T-helper 2 cell treated with Interferon-gamma antibody and Interleukin-4, amounts not matched to agents 100 ng/mL and 5 ng/mL, for 36 hours (primary cell): ENCODE measurements at regions not wholly inside any gene's neighbourhood (a gene's known extent, or its start where the extent isn't known, plus 50 kb on each side); places are given as distances from the start of the nearest gene placed in this dataset.

Source experiments
- intact Hi-C: fragments of 100-400 bp; cut with micrococcal nuclease; formaldehyde crosslinking; loops from one replicate; pipeline ENCODE4 v1.15.1; 2023

GRCh38 chr3:66133050-66133757, 87.6 kb upstream of the SLC25A26 start:
- intact Hi-C loops, result no loop called here

- intact Hi-C loops, result no loop called here
Observed at GRCh38 chr3:66128623-66129022, 89.9 kb upstream of the MAGI1 start.

- intact Hi-C loops, result no loop called here
Observed at GRCh38 chr3:66121318-66121717, 82.6 kb upstream of the MAGI1 start.

DNA sequence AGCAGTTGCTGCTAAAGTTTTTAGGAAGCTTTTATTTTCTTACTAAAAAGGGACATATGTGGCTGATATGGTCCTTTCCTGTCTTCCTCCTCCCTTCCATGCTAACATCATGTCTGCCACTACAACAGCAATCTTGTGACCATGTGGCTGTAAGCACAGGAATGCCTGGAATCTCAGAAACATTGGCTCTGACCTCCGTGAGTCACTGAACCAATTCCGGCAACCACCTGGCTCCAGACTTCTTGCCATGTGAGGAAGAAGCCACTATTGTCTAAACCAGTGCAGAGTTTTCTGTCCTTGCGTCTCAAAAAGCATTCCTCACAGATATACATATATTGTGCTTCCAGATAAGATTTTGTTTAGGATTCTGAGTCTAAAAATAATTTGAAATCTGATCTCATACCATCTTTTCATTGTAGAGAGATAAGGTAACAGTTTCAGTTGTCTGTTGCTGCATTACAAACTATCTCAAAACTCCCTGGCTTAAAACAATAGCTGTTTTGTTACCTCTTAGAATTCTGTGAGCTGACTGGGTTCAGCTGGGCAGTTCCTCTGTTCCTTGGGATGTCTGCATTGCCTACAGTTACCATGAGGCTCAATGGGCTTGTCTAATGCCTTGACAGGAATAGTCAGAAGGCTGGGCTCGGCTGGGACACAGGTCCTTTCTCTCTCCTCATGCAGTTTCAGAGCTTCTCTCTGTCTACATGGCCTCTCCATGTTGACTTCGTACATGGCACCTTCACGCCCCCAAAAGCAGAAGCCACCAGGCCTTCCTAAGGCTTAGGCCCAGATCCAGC, 77.3 kb upstream of the MAGI1 start:
- intact Hi-C loops, result no loop called here

DNA sequence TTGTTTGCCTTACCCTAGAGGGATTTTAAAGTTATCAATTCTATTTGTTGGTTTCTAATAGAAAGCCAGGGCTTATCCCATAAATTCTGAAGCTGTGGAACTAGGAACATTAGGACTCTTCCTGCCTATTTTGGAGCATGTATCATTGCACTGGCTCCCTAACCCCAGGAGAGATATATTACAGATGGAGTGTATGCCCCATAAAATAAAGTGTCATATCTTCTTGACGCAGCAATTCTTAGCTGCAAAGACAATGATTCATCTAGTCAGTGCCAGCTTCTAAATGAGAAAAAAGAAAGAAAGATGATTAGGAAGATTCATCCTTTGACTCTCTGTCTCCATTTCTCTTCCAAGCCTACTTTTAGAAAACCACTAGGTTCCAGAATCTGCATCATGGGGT, 74.8 kb upstream of the MAGI1 start:
- intact Hi-C loops, result no loop called here

DNA sequence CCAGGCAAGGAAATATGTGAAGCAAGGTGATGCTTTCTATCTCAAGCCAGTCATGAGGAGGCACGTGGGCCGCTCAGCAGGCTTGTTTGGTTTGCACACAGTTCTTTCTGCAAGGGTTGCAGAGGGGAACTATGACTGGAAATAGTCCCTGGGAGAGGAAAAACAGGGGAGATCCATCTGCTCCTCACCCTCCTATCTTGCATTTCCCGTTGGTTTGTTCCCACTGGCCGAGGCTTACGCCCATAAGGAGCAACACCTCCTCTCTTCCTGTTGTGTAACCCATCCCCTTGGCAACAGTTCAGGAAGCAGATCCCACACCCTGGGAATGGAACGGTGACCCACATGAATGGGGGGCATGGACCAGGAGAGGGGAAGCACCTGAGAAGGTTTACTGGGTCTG, 72.1 kb upstream of the MAGI1 start:
- intact Hi-C loops, result no loop called here

GRCh38 chr3:66107855-66108254, 69.1 kb upstream of the MAGI1 start:
- intact Hi-C loops, result no loop called here

- intact Hi-C loops, result no loop called here
Observed at GRCh38 chr3:66106788-66107187, 68.1 kb upstream of the MAGI1 start.

GRCh38 chr3:66104535-66104934, 65.8 kb upstream of the MAGI1 start:
- intact Hi-C loops, result no loop called here

DNA sequence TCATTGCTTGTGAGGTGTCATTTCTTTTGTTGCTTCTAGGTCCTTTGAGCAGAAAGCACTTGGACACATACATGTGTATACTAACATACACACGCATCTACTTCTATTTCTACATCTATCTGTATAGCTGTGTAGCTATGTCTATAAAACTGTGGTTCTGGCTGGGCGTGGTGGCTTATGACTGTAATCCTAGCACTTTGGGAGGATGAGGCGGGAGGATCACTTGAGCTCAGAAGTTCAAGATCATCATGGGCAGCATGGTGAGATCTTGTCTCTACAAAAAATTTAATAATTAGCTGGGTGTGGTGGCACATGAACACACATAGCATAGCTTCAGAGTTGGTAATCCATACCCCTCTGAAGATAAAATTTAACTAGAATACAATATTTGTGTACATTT, 65.0 kb upstream of the MAGI1 start:
- intact Hi-C loops, result no loop called here

- intact Hi-C loops, result no loop called here
Observed at GRCh38 chr3:66101901-66102300, 63.2 kb upstream of the MAGI1 start.

- intact Hi-C loops, result no loop called here
Observed at GRCh38 chr3:66099541-66100065, 60.9 kb upstream of the MAGI1 start.

GRCh38 chr3:66098436-66098835, 59.7 kb upstream of the MAGI1 start:
- intact Hi-C loops, result no loop called here

GRCh38 chr3:66097647-66098046, 58.9 kb upstream of the MAGI1 start:
- intact Hi-C loops, result no loop called here

DNA sequence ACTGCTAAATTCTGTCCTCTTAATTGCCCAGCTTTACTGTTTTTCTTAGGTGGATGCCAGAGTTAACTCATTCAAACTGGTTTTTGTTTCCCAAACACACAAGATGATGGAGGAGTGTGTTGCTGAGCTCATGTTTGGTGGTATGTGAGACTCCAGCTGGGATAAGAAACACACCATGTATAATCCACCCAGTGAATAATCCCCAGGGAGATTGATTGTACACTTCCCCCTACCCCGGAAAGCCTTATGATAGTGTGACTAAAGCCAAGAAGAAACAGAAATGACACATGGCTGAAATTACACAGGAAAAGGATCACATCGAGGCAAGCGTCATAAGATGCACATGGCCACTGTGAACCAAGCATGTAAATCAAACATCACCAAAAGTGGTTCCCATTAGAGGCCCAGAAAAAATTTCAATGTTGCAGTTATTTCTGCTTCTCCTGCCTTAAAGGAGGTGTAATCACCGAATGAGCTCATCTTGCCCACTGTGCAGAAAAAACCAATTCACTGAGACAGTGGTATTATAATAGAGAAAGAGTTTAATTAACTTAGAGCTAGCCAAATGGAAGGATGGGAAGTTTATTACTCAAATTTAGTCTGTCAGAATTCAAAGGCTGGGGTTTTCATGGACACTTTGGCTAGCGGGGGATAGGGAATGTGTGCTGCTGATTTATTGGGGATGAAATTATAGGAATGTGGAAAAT, 56.7 kb upstream of the MAGI1 start:
- intact Hi-C loops, result no loop called here

GRCh38 chr3:66093981-66094380, 55.3 kb upstream of the MAGI1 start:
- intact Hi-C loops, result no loop called here

- intact Hi-C loops, result no loop called here
Observed at GRCh38 chr3:66092175-66092995, 53.7 kb upstream of the MAGI1 start.
